Left cardiac atrium (tissue), 4 donors: ENCODE measurements at regions not wholly inside any gene's neighbourhood (a gene's known extent, or its start where the extent isn't known, plus 50 kb on each side); places are given as distances from the start of the nearest gene placed in this dataset.
"Not testable (repeated sequence)": the region's sequence is repeated elsewhere in the genome, so short reads cannot be mapped to it uniquely, and the experiment has no call there.

Source experiments
- ATAC-seq, 2 donors: fragments of 200-7000 bp; cut with Tn5 transposase; one replicate each; pipeline ENCODE4 v1.9.1; 2020; ENCODE audit warnings: mild to moderate bottlenecking in 2 of 2, moderate library complexity in 2 of 2
- DNase-seq: peaks from one replicate; pipeline ENCODE4 v3.0.0-alpha.2; 2020
- intact Hi-C, 2 donors: fragments of 100-400 bp; cut with DNase I; formaldehyde crosslinking; loops; one replicate each; pipeline versions ENCODE4 v1.14.1 to v1.15.1; 2022 to 2023
- donor health status: DM: no; HTN: yes; CAD: no.
- donor health status: DM: no; HTN: yes; CAD: no; lungs with severe emphysema.
- donor health status: DM: yes; HTN: yes; CAD: no.
- donor health status: Dilated cardiomyopathy.

DNA sequence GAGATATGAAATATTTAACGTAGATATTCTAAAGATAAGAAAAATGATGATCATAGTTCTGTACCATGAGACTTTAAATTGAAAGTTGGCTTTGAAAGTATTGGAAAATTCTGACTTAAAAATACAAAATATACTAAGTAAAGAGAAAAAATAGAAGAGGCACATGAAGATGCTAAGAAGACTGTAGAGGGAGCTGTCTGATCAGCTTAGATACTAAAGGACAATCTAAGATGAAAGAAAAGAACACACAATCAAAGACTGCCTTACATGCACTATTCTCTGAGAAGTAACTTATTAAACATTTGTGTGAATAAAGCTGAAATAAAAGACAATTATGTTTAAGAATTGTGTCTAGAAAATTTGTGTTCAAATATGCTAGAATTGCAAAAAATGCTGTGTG lies 55.1 kb downstream of the RBMXL2 start:
- intact Hi-C loops = loop anchor here (5.0 to 10.0 kb wide), 2 partner anchors 298 to 301 kb away; no protein-coding TSS in a partner anchor
- no peak for DNase-seq
- no peak for ATAC-seq

DNA sequence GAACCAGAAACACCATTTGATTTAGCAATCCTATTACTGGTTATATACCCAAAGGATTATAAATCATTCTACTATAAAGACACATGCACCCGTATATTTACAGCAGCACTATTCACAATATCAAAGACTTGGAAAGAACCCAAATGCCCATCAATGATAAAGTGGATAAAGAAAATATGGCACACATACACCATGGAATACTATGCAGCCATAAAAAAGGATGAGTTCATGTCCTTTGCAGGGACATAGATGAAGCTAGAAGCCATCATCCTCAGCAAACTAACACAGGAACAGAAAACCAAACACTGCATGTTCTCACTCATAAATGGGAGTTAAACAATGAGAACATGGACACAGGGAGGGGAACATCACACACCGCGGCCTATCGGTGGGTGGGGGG lies 61.3 kb downstream of the RBMXL2 start:
- DNase-seq, intact Hi-C loops, ATAC-seq: not testable (repeated sequence)

GRCh38 chr11:7154881-7155361 lies 66.1 kb downstream of the RBMXL2 start:
- ATAC-seq = no peak

GRCh38 chr11:7160814-7161489 lies 72.2 kb downstream of the RBMXL2 start:
- ATAC-seq = no peak
- no peak for DNase-seq
- intact Hi-C loops = no loop called here

More at GRCh38 chr11:7154881-7155361, 66.1 kb downstream of the RBMXL2 start:
- DNase-seq = no peak
- intact Hi-C loops = no loop called here

- DNase-seq = no peak
- intact Hi-C loops = no loop called here
- no peak for ATAC-seq
Measured at GRCh38 chr11:7165911-7166310, 77.1 kb downstream of the RBMXL2 start.

DNA sequence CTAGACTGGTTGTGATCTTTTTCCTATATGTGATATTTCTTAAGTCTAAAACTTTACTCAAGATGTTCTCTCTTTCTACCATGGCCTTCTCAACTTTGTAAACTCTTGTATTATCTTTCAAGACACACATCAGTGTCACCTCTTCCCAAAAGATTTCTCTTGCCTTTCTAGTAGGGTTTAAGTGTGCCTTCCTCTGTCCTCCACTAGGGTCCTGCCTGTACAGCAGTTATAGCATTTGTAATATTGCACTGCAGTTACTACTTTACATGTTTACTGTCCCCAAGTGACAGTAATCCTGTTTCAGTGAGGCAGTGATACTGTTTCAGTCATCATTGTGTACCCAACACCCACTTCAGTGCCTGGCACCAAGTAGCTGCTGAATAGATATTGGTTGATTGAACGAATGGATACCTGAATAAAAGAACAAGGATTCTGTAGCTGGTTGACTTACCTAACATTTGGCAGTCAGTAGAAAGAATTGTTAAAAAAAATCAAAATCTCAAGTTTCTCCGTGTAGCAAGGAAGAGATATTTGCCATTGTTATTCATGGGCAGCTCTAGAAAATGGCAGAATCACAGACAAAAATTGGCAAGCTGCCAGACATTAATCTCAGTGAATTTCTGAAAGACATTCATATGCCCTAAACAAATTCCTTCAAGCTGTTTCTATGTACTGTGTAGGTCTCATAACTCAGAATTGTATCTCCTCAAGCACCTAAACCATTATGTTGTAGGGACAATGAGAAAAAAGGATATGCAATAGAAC lies 79.4 kb downstream of the RBMXL2 start:
- ATAC-seq = no peak
- no peak for DNase-seq
- intact Hi-C loops = no loop called here

DNA sequence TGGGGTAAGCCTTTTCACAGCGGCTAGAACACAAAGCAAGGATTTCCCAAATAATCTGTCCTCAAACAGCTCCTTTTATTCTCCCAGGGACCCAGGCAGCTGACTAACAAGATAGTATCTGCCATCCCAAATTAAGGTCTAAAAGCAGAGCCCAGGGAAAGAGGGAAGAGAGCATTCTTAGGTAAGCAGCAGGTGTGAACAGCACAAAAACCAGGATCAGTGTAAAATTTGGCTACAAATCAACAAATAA lies 79.9 kb downstream of the RBMXL2 start:
- ATAC-seq (no peak), DNase-seq (no peak)
- intact Hi-C loops = no loop called here

- intact Hi-C loops = no loop called here
- ATAC-seq (no peak), DNase-seq (no peak)
Measured at GRCh38 chr11:7170431-7170830, 81.3 kb upstream of the SYT9 start.

GRCh38 chr11:7175007-7175406 lies 76.7 kb upstream of the SYT9 start:
- ATAC-seq (no peak), DNase-seq (no peak)
- intact Hi-C loops = no loop called here

DNA sequence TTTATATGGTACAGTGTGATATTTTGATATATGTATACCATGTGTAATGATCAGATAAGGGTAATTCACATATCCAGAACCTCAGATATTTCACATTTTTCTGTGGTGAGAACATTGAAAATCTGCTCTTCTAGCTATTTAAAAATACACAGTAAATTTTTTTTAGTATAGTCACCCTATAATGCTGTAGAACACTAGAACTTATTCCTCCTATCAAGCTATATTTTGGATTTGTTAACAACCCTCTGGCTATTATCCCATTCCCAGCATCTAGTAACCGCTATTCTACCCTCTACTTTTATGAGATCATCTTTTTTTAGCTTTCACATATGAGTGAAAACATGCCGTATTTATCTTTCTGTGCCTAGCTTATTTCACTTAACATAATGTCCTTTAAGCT lies 65.5 kb upstream of the SYT9 start:
- no peak for ATAC-seq
- no peak for DNase-seq
- intact Hi-C loops = no loop called here

DNA sequence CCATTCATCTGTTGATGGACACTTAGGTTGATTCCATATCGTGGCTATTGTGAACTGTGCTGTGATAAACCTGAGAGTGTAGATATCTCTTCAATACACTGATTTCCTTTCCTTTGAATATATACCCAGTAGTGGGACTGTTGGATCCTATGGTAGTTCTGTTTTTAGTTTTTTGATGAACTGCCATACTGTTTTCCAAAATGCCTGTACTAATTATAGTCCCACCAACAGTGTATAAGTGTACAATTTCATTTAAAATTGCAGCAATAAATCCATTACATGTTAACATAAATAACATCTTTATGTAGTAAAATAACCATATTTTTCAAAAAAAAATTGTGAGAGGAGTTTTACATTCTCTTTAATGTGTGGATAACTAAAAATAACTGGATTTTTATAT lies 65.0 kb upstream of the SYT9 start:
- DNase-seq (no peak), ATAC-seq (no peak)
- intact Hi-C loops = no loop called here

DNA sequence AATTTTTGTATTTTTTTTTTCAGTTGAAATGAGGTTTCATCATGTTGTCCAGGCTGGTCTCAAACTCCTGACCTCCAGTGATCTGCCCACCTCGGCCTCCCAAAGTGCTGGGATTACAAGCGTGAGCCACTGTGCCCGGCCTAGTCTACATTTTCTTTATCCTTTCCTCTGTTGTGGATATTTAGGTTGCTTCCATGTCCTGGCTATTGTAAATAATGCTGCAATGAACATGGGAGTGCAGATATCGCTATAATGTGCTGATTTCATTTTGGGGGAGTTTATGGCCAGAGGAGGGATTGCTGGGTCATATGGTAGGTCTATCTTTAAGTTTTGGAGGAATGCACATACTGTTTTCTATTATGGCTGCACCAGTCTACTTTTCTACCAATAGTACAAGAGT lies 58.9 kb upstream of the SYT9 start:
- DNase-seq, intact Hi-C loops, ATAC-seq: not testable (repeated sequence)

DNA sequence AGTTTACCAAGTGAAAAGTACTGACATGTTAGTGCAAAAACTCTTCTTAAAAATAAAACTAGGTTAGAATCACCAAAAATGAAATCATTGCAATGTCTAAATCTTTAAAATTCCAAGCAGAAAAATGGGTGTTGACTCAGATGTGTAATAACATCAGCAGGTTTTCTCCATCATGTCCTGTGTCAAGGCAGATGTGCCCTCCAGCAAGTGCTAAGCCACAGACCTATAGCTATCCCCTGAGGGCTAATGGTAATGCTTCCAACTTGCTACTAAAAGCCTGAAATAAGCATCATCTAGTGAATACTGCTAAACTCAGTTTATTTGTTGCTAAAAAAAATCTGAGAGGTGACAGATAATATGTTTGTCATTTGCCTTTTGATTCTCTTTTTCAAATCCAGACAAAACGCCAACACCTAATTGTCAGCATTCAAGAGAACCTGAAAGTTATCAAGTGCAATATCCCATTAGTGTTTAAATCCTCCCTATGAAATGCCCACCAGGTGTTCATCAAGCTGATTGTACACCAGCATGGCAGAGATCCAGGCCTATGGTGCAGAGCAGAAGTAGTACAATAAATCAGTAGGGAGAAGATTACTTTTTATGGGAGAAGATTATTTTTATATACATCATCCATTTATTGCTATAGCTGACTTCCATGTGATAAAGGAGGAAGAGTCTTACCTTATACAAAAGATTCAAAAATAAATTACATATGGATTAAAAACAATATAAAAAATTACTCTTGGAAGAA lies 55.1 kb upstream of the SYT9 start:
- DNase-seq (no peak), ATAC-seq (no peak)
- intact Hi-C loops = no loop called here

DNA sequence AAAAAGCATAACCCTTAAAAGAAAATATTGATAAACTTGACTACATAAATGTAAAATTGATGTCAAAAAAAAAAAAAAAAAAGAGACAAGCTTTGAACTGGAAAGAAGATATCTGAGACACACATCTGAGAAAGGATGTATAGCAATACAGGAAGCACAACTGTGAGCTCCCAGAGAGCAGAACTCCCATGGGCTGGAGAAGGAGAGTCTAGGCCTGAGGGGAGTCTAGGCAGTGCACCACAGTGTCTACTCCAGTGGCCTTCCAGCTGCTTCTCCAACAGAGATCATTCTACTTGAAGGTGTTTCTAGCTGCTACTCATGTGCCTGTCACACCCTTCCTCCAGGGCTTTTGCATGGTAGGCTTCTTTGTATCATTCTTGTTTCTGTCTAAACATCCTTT lies 54.2 kb upstream of the SYT9 start:
- no peak for ATAC-seq
- intact Hi-C loops = no loop called here
- no peak for DNase-seq
